Smooth muscle cell (in vitro differentiated cells): ENCODE measurements at regions not wholly inside any gene's neighbourhood (a gene's known extent, or its start where the extent isn't known, plus 50 kb on each side); places are given as distances from the start of the nearest gene placed in this dataset.
A peak's percentile ranks its signal among the peaks of the same experiment; 100 is the strongest.

Experiments
- DNase-seq: peaks from one replicate; lab custom pipeline; 2025; ENCODE audit not compliant: unreplicated experiment; lab: John Stamatoyannopoulos, UW
- H2AFZ ChIP-seq: fragments of 200-600 bp; sonication (generic); 2 replicates; pipeline ENCODE4 v1.6.0; 2016; ENCODE audit warnings: antibody characterized with exemption, low read depth, mild to moderate bottlenecking
- H3F3A ChIP-seq: fragments of 200-600 bp; sonication (generic); 2 replicates; pipeline ENCODE4 v1.6.0; 2017; ENCODE audit warnings: antibody characterized with exemption, low read depth
- H3K27ac ChIP-seq: fragments of 200-600 bp; sonication (generic); 2 replicates; pipeline ENCODE4 v1.5.1; 2016; ENCODE audit warnings: low read depth, mild to moderate bottlenecking
- H3K27me3 ChIP-seq: fragments of 200-600 bp; sonication (generic); 2 replicates; pipeline ENCODE4 v1.6.1; 2016; ENCODE audit warnings: low read depth, mild to moderate bottlenecking
- H3K36me3 ChIP-seq: fragments of 200-600 bp; sonication (generic); 2 replicates; pipeline ENCODE4 v1.5.1; 2016; ENCODE audit warnings: low read depth
- H3K4me1 ChIP-seq: fragments of 200-600 bp; sonication (generic); 2 replicates; pipeline ENCODE4 v1.5.1; 2016; ENCODE audit warnings: low read depth
- H3K4me2 ChIP-seq: fragments of 200-600 bp; sonication (generic); 2 replicates; pipeline ENCODE4 v1.6.0; 2016; ENCODE audit warnings: mild to moderate bottlenecking
- H3K4me3 ChIP-seq: fragments of 200-600 bp; sonication (generic); 2 replicates; pipeline ENCODE4 v1.5.1; 2016; ENCODE audit warnings: mild to moderate bottlenecking
- H3K79me2 ChIP-seq: fragments of 200-600 bp; sonication (generic); 2 replicates; pipeline ENCODE4 v1.6.0; 2016; ENCODE audit warnings: low read depth, mild to moderate bottlenecking
- H3K9ac ChIP-seq: fragments of 200-600 bp; sonication (generic); 2 replicates; pipeline ENCODE4 v1.6.0; 2016; ENCODE audit warnings: low read depth
- H3K9me3 ChIP-seq: fragments of 200-600 bp; sonication (generic); replicated peaks from 2 replicates; pipeline ENCODE4 v1.5.1; 2016; ENCODE audit warnings: low read depth
- H4K20me1 ChIP-seq: fragments of 200-600 bp; sonication (generic); 2 replicates; pipeline ENCODE4 v1.6.0; 2016; ENCODE audit warnings: low read depth
- WGBS: methylation state at CpG from one replicate; pipeline ENCODE4 v1.1.7; 2016; ENCODE audit warnings: low lambda C conversion rate; 5-methylcytosine and 5-hydroxymethylcytosine counted together
- TF ChIP-seq, protein P1 (sequence below): fragments of 200-600 bp; sonication (generic); IDR thresholded peaks from 2 replicates; pipeline ENCODE4 v1.5.1; 2017; ENCODE audit warnings: borderline replicate concordance, mild to moderate bottlenecking, antibody characterized with exemption; ENCODE audit not compliant: insufficient read depth, poor library complexity, severe bottlenecking

DNA sequence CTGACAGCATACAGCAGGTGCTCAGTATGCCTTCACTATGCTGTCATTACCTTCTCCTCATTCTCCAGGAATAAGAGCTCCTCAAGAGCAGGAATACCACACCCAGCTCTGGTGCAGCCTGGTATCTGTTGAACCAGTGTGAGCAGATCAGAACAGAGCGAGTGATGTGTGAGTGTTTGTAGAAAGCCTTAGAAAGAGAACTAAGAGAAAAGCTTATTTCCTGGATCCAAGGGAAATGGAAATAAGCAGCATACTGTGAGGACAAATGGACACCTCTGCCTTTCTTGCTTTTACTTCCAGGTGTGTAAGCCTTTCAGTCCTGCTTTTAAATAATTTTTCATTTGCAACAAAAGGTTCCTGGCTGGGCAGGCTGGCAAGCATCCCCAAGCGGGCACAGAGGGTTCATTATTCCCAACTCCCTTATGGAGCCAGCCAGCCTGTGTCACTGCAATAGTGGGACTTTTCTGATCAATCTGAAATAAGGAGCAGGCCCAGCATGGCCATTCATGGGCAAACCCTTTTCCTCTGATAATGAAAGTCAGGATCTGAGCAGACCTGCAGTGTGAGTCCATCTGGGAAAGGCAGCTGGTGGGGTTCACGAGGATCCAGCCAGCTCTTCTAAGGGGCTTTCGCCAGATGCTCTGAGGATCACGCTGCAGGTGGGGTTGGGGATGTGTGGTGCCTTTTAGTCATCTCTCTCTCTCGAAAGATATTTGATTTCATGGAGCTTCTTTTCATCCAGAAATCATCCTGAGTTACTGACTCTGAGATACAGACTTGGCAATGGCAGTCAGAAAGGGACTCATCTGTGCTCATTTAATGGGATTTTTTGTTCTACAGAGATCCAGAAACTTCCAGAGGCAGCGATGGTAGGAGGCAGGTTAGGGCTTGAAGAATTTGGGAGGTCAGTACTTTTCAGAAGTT is 594.9 kb upstream of the CFAP20DC start:
- WGBS = 94% methylated on average over 7 of the region's 7 CpGs
- H4K20me1 ChIP-seq = no peaks in the 10 kb centered on the region
- no peak overlapping the region for H3K4me3 ChIP-seq
- H2AFZ ChIP-seq = no peak overlapping the region
- no peak overlapping the region for H3K27ac ChIP-seq
- H3K9ac ChIP-seq = no peak overlapping the region
- no peak overlapping the region for H3K4me2 ChIP-seq
- no peaks in the 10 kb centered on the region for H3F3A ChIP-seq
- H3K9me3 ChIP-seq = no peaks in the 10 kb centered on the region
- H3K79me2 ChIP-seq = no peaks in the 10 kb centered on the region
- DNase-seq = no peak
- TF ChIP-seq, protein P1, sequence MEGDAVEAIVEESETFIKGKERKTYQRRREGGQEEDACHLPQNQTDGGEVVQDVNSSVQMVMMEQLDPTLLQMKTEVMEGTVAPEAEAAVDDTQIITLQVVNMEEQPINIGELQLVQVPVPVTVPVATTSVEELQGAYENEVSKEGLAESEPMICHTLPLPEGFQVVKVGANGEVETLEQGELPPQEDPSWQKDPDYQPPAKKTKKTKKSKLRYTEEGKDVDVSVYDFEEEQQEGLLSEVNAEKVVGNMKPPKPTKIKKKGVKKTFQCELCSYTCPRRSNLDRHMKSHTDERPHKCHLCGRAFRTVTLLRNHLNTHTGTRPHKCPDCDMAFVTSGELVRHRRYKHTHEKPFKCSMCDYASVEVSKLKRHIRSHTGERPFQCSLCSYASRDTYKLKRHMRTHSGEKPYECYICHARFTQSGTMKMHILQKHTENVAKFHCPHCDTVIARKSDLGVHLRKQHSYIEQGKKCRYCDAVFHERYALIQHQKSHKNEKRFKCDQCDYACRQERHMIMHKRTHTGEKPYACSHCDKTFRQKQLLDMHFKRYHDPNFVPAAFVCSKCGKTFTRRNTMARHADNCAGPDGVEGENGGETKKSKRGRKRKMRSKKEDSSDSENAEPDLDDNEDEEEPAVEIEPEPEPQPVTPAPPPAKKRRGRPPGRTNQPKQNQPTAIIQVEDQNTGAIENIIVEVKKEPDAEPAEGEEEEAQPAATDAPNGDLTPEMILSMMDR = no peak
- no peaks in the 10 kb centered on the region for H3K36me3 ChIP-seq
- peaks cover 5% of the 10 kb centered on the region for H3K27me3 ChIP-seq
- no peaks in the 10 kb centered on the region for H3K4me1 ChIP-seq

DNA sequence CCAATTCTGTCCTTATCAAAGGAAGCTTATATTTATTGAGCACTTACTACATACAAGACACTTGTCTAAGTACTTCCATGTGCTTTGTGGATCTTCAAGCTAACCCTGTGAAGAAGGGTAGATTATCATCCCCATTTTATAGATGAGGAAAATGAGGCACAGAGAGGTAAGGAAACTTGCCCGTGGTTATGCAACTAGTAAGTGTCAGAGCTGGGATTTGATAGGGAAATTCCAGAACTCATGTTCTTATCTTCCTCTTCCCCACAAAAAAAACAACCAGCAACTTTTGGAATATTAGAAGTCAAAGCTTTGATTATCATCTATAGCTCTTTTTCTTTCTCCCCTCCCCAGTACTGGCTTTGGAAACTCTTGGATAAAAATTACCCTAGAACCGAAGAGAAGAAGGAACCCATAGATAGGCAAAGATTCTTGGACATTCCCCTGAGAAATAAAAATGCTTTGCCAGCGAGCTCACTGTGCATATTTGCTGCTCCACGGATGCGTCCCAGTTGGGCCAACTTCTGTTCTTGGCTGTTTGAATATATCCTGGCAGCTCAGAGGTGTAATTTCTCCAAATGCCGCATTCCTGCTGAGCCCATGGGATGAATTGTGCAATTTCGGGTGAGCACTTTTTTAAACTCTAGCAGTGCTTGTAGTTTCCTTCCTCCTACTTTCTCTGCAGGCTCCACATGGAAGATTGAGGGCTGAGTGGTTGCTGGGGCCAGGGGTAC is 591.5 kb upstream of the CFAP20DC start:
- Histone ChIP-seq H3K4me3 (no peak overlapping the region), H3K4me1 (no peaks in the 10 kb centered on the region), H2AFZ (no peak overlapping the region), H3K36me3 (no peaks in the 10 kb centered on the region), H3K9me3 (no peaks in the 10 kb centered on the region), H3K9ac (no peak overlapping the region), H3K79me2 (no peaks in the 10 kb centered on the region), H3K27ac (no peak overlapping the region), H3F3A (no peaks in the 10 kb centered on the region), H4K20me1 (no peaks in the 10 kb centered on the region), H3K27me3 (peaks cover 5% of the 10 kb centered on the region), H3K4me2 (no peak overlapping the region)
- TF ChIP-seq, protein P1 = no peak
- WGBS = 80% methylated on average over 7 of the region's 7 CpGs
- no peak for DNase-seq

DNA sequence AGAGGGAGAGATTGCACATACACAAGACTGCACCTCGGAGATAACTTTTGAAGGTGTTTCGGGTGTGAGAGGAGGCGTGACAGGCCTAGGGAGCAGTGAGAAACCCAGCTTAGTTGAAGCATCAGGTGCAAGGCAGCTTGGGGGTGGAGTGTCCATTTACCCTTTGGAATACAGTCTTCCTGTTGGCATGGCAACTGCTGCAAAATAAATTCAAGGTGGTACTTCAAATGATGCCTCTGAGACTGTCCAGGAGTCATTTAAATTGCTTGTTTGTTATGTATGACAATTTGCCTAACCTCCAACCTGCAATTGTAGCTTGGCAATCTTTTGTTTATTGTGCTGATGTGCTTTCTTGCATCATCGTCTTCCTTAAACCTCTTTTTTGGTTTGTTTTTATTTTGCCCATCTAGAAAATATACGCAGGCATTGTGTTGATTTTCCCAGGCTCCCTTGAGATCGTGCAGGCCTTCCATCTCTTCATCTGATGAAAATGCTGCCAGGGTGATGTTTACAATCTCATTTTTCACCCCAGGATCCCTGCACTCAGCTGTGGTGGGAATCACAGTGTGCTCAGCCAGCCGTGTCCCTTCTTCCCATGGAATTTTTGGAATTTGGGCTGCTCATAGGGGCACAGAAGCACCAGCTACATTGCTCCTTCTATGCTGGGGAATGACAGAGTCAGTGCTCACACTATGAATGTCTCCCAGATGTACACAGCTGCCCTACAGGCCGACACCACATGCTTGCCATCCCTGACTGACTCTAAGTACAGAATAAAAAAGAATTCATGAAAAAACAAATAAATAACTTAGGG is 583.1 kb upstream of the CFAP20DC start:
- DNase-seq = no peak
- Histone ChIP-seq H3K79me2 (no peaks in the 10 kb centered on the region), H3F3A (no peaks in the 10 kb centered on the region), H3K9ac (no peak overlapping the region), H3K4me1 (peaks cover 5% of the 10 kb centered on the region), H3K4me3 (no peak overlapping the region), H3K36me3 (no peaks in the 10 kb centered on the region), H3K9me3 (no peaks in the 10 kb centered on the region), H3K27ac (no peak overlapping the region), H3K4me2 (peak overlapping the region; percentile 29), H4K20me1 (no peaks in the 10 kb centered on the region), H3K27me3 (no peaks in the 10 kb centered on the region), H2AFZ (peak overlapping the region; percentile 53)
- WGBS = 71% methylated on average over 8 of the region's 8 CpGs
- TF ChIP-seq, protein P1 = no peak
